ENCODE measurements at regions not wholly inside any gene's neighbourhood (a gene's known extent, or its start where the extent isn't known, plus 50 kb on each side); places are given as distances from the start of the nearest gene placed in this dataset.
"Not testable (repeated sequence)": the region's sequence is repeated elsewhere in the genome, so short reads cannot be mapped to it uniquely, and the experiment has no call there.

DNA sequence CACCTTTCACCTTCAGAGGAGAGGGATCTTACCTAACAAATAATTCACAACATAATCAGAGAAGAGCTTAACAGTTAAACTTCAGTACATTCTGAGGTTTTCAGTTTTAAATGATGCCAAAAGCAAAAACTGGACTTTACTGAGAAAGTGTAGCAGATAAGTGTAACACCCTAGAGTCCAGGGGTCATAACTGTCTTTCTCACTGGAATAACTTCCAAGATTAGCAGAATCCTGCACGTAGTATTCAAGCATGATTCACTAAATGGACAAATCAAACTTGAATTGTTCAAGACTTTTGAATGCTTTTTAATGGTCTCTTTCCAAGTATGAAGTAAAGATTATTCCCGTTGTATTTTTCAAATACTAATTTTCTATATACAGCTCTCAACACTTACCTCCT, 180.1 kb upstream of the NREP start:
- no peak for DNase-seq

GRCh38 chr5:111935835-111936234, 178.8 kb upstream of the NREP start:
- no peak for DNase-seq

- peak; percentile 32 for DNase-seq
Measured at GRCh38 chr5:111935009-111935408, 178.0 kb upstream of the NREP start.

- no peak for DNase-seq
Measured at GRCh38 chr5:111934511-111934910, 177.5 kb upstream of the NREP start.

DNA sequence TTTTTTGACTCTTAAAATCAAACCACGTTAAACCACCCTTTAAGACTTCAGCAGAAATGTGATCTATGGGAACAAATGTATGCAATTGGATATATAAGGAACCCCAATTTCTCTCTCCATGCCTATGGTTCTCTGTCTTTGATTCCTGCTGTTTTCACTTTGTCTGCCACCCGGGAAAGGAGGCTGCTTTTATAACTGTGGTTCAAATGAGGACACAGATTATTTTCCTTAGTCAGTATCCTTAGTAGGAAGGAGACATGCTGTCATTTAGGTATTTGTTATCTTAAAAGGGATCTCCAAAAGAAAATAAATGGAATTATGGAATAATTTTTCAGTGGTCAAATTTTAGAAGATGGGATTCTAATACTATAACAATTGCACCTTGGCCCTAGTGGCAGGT, 176.1 kb upstream of the NREP start:
- DNase-seq, result no peak

GRCh38 chr5:111932628-111933027, 175.6 kb upstream of the NREP start:
- no peak for DNase-seq

GRCh38 chr5:111932199-111932598, 175.2 kb upstream of the NREP start:
- DNase-seq, result no peak

DNA sequence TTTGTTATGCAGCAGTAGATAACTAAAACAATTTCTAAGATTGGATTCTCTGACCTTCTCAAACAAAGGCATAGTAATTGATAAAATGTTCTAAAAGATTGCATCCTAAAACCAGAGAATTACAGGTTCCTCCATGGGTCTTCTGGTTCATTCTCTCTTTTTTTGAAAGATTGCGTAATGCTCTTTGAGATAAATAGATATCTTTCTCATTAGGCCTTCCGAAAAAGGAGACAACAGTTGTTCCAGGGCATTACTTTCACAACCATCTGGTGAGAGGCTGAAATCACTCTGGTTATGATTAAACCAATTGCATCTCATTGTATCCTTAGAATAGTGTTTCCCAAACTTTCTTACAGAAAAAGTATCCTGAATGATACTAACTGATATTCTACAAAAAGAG, 174.7 kb upstream of the NREP start:
- no peak for DNase-seq

GRCh38 chr5:111930905-111931461, 174.0 kb upstream of the NREP start:
- peak; percentile 82 for DNase-seq

- DNase-seq, result peak; percentile 62
Measured at GRCh38 chr5:111930449-111930848, 173.5 kb upstream of the NREP start.

GRCh38 chr5:111929867-111930266, 172.9 kb upstream of the NREP start:
- peak; percentile 86 for DNase-seq

- DNase-seq, result no peak
Measured at GRCh38 chr5:111929261-111929660, 172.3 kb upstream of the NREP start.

- peak; percentile 74 for DNase-seq
Measured at GRCh38 chr5:111928511-111928910, 171.5 kb upstream of the NREP start.

GRCh38 chr5:111927191-111927590, 170.2 kb upstream of the NREP start:
- DNase-seq, result peak; percentile 26

DNA sequence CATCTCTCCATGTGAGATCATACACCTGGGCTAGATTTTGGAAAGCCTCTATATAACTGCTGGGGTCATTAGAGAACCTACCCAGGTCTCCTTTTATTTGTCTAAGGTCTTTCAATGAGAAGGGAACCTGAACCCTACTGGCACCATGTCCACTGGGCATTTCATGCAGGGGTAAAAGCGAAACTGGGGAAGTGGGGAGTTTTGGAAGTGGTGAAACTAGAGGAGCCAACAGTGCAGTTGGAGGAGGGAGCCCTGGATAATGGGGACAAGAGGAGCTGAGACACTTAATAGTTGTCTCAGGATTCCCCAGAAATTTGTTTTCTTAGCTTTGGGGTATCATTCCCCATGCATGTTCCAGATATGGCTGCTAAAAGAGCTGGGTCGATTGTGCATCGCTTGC, 169.0 kb upstream of the NREP start:
- peak; percentile 32 for DNase-seq

DNA sequence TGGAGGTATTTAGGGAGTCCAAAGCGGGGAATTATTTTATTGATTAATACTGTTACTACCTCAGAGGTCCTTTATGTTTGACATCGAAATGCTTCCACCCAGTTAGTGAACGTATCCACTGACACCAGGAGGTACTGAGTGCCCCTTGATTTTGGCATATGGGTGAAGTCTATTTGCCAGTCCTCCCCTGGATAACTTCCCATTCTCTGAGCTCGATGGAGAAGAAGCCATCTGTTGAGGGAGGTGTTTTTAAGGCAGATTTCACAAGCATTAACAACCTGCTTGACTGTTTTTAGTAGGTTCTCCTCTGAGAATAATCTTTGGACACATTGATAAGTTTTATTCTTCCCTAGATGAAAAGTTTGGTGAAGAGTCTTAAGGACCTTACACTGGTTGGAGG, 165.3 kb upstream of the NREP start:
- no peak for DNase-seq

- DNase-seq, result not testable (repeated sequence)
Measured at GRCh38 chr5:111921691-111922090, 164.7 kb upstream of the NREP start.

GRCh38 chr5:111914966-111915636, 158.1 kb upstream of the NREP start:
- no peak for DNase-seq

DNA sequence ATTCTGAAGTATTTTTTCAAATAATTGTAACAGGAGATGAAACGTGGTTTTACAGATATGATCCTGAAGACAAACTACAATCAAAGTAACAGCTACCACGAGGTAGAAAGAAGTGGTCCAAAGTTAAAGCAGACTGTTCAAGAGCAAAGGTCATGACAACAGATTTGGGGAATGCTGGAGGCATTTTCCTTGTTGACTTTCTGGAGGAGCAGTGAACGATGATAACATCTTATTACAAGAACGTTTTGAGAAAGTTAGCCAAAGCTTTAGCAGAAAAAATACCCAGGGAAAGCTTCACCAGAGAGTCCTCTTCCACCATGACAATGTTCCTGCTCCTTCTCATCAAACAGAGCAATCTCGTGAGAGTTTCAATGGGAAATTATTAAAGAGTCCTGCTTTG, 145.4 kb upstream of the NREP start:
- no peak for DNase-seq

DNA sequence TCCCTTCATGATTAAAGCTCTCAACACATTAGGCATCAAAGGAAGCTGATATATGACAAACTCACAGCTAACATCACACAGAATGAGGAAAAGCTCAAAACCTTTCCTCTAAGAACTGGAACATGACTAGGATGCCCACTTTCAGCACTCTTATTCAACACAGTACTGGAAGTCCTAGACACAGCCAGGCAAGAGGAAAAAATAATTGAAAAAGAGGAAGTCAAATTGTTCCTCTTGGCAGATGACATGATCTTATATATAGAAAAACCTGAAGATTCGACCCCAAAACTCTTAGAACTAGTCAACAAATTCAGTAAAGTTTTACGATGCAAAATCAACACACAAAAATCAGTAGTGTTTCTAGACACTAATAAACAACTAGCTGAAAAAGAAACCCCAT, 144.3 kb upstream of the NREP start:
- DNase-seq, result peak; percentile 47

DNA sequence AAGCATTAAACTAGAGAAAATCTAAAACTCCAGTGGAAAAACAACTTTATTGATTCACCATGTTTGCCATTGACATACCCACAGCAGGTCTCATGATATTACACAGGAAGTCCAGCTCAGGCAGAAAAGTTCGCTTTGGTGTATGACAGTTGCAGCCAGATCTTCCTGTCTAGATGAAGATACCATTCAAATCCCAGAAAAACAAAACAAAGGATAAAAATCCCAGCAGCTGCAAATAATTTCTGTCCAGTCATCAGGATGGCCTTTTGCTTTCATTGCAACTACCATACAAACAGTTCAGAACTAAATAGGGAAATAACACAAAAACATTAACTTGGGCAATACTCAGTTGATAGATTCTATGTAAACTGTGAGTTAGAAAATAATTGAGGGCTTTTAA, 136.0 kb upstream of the NREP start:
- DNase-seq, result peak; percentile 14

GRCh38 chr5:111887706-111888105, 130.7 kb upstream of the NREP start:
- DNase-seq, result no peak

GRCh38 chr5:111869681-111870080, 112.7 kb upstream of the NREP start:
- DNase-seq, result peak; percentile 4

- no peak for DNase-seq
Measured at GRCh38 chr5:111865356-111865755, 108.4 kb upstream of the NREP start.

DNA sequence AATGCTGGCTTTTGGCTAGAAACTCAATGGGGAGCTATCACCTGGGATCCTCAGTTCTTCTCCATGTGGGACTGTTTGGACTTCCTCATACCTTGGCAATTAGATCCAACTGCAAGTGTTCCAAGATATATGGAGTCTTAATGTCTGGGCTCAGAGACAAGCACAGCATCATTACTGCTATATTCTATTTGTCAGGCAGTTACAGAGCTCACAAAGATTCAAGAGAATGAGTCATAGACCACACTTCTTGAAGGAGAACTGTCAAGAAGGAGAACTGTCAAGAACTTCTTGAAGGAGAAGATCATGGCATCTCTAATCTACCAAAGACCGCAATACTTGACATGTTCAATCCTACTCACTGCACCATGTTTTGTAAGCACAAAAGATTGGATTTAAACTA, 106.8 kb upstream of the NREP start:
- DNase-seq, result peak; percentile 23

All from suppressor macrophage treated with lipopolysaccharide for 4 hours (primary cell).